Superior temporal gyrus (tissue), 1 donor: ENCODE measurements at regions not wholly inside any gene's neighbourhood (a gene's known extent, or its start where the extent isn't known, plus 50 kb on each side); places are given as distances from the start of the nearest gene placed in this dataset.

Experiments
- DNase-seq: peaks from one replicate; pipeline ENCODE4 v3.0.0-alpha.2; 2016; ENCODE audit errors: extremely low spot score

- no peak for DNase-seq
These were observed 57.9 kb upstream of the KCNJ16 start for GRCh38 chr17:70017112-70017511.

GRCh38 chr17:70017941-70018340 is 57.1 kb upstream of the KCNJ16 start:
- DNase-seq: no peak

- no peak for DNase-seq
These were observed 53.3 kb upstream of the KCNJ16 start for GRCh38 chr17:70021726-70022125.

GRCh38 chr17:70022175-70022574 is 52.9 kb upstream of the KCNJ16 start:
- DNase-seq: no peak

GRCh38 chr17:70024253-70024652 is 50.8 kb upstream of the KCNJ16 start:
- DNase-seq: no peak
